ENCODE measurements at regions not wholly inside any gene's neighbourhood (a gene's known extent, or its start where the extent isn't known, plus 50 kb on each side); places are given as distances from the start of the nearest gene placed in this dataset.

GRCh38 chr2:215751200-215751910 is 262.0 kb downstream of the MREG start:
- H3K27me3 ChIP-seq = no peaks in the 10 kb centered on the region
- peaks cover 5% of the 10 kb centered on the region for H3K4me1 ChIP-seq (ENCODE audit: low read depth)
- H3K36me3 ChIP-seq = no peaks in the 10 kb centered on the region
- H3K4me3 ChIP-seq = no peak overlapping the region
- H3K27ac ChIP-seq = no peak overlapping the region
- no peak for TF ChIP-seq CTCF (IDR thresholded peaks at IDR 0.05; ENCODE audit: low read depth, low read length)
- H3K9me3 ChIP-seq (ENCODE audit: low read depth) = no peaks in the 10 kb centered on the region
- DNase-seq (ENCODE audit: low read depth in 1 of 2, low spot score in 1 of 2) = peak in 1 of 2 donors; percentile 78

- no peak overlapping the region for H3K27ac ChIP-seq
- H3K36me3 ChIP-seq = no peaks in the 10 kb centered on the region
- DNase-seq (ENCODE audit: low read depth in 1 of 2, low spot score in 1 of 2) = no peak
- no peaks in the 10 kb centered on the region for H3K9me3 ChIP-seq (ENCODE audit: low read depth)
- no peaks in the 10 kb centered on the region for H3K27me3 ChIP-seq
- no peak for TF ChIP-seq CTCF (IDR thresholded peaks at IDR 0.05; ENCODE audit: low read depth, low read length)
- no peak overlapping the region for H3K4me3 ChIP-seq
- peaks cover 5% of the 10 kb centered on the region for H3K4me1 ChIP-seq (ENCODE audit: low read depth)
These were observed 262.6 kb downstream of the MREG start for GRCh38 chr2:215750763-215751162.

- no peak overlapping the region for H3K27ac ChIP-seq
- H3K9me3 ChIP-seq (ENCODE audit: low read depth) = no peaks in the 10 kb centered on the region
- peak in 1 of 2 donors; percentile 83 for DNase-seq (ENCODE audit: low read depth in 1 of 2, low spot score in 1 of 2)
- peaks cover 5% of the 10 kb centered on the region for H3K4me1 ChIP-seq (ENCODE audit: low read depth)
- no peak overlapping the region for H3K4me3 ChIP-seq
- no peaks in the 10 kb centered on the region for H3K36me3 ChIP-seq
- H3K27me3 ChIP-seq = no peaks in the 10 kb centered on the region
- no peak for TF ChIP-seq CTCF (IDR thresholded peaks at IDR 0.05; ENCODE audit: low read depth, low read length)
These were observed 264.0 kb downstream of the MREG start for GRCh38 chr2:215749092-215749957.

- TF ChIP-seq CTCF (IDR thresholded peaks at IDR 0.05; ENCODE audit: low read depth, low read length) = no peak
- no peak overlapping the region for H3K27ac ChIP-seq
- no peaks in the 10 kb centered on the region for H3K36me3 ChIP-seq
- peaks cover 5% of the 10 kb centered on the region for H3K4me1 ChIP-seq (ENCODE audit: low read depth)
- H3K27me3 ChIP-seq = no peaks in the 10 kb centered on the region
- H3K4me3 ChIP-seq = no peak overlapping the region
- DNase-seq (ENCODE audit: low read depth in 1 of 2, low spot score in 1 of 2) = no peak
- H3K9me3 ChIP-seq (ENCODE audit: low read depth) = no peaks in the 10 kb centered on the region
These were observed 264.9 kb downstream of the MREG start for GRCh38 chr2:215748446-215748845.

- Histone ChIP-seq H3K36me3 (no peaks in the 10 kb centered on the region), H3K27ac (no peak overlapping the region), H3K4me3 (no peak overlapping the region), H3K27me3 (no peaks in the 10 kb centered on the region), H3K4me1 (ENCODE audit: low read depth) (peaks cover 4% of the 10 kb centered on the region), H3K9me3 (ENCODE audit: low read depth) (no peaks in the 10 kb centered on the region)
- TF ChIP-seq CTCF (IDR thresholded peaks at IDR 0.05; ENCODE audit: low read depth, low read length) = no peak
- DNase-seq (ENCODE audit: low read depth in 1 of 2, low spot score in 1 of 2) = no peak
These were observed 266.3 kb downstream of the MREG start for GRCh38 chr2:215746887-215747615.
